Gastrocnemius medialis (tissue), 4 donors: ENCODE measurements at regions not wholly inside any gene's neighbourhood (a gene's known extent, or its start where the extent isn't known, plus 50 kb on each side); places are given as distances from the start of the nearest gene placed in this dataset.

Experiments used
- POLR2A ChIP-seq, 2 donors: fragments of 450-650 bp; IDR thresholded peaks; one replicate each; pipeline ENCODE4 v1.6.1; 2017; ENCODE audit warnings: antibody characterized with exemption in 2 of 2, mild to moderate bottlenecking in 2 of 2, moderate library complexity in 2 of 2
- TF ChIP-seq, protein P1 (sequence below), 5 experiments: fragments of 450-650 bp in 3 of 5; fragments of 200-600 bp in 2 of 5; sonication (generic) in 2 of 5; IDR thresholded peaks in 4 of 5; conservative IDR thresholded peaks in 1 of 5; 1 replicate in 4 of 5; 2 replicates in 1 of 5; pipeline ENCODE4 v1.5.1; 2016 to 2019; ENCODE audit warnings: antibody characterized with exemption in 5 of 5, mild to moderate bottlenecking in 3 of 5, moderate library complexity in 3 of 5

- TF ChIP-seq, protein P1, sequence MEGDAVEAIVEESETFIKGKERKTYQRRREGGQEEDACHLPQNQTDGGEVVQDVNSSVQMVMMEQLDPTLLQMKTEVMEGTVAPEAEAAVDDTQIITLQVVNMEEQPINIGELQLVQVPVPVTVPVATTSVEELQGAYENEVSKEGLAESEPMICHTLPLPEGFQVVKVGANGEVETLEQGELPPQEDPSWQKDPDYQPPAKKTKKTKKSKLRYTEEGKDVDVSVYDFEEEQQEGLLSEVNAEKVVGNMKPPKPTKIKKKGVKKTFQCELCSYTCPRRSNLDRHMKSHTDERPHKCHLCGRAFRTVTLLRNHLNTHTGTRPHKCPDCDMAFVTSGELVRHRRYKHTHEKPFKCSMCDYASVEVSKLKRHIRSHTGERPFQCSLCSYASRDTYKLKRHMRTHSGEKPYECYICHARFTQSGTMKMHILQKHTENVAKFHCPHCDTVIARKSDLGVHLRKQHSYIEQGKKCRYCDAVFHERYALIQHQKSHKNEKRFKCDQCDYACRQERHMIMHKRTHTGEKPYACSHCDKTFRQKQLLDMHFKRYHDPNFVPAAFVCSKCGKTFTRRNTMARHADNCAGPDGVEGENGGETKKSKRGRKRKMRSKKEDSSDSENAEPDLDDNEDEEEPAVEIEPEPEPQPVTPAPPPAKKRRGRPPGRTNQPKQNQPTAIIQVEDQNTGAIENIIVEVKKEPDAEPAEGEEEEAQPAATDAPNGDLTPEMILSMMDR (IDR thresholded peaks at IDR 0.05 in 4 of 5, conservative IDR thresholded peaks at IDR 0.05 in 1 of 5) = no peak
- TF ChIP-seq POLR2A (IDR thresholded peaks at IDR 0.05) = no peak
Measured at GRCh38 chr5:79856456-79857055, 134.5 kb downstream of the MTX3 start.
